ENCODE measurements at regions not wholly inside any gene's neighbourhood (a gene's known extent, or its start where the extent isn't known, plus 50 kb on each side); places are given as distances from the start of the nearest gene placed in this dataset.

DNA sequence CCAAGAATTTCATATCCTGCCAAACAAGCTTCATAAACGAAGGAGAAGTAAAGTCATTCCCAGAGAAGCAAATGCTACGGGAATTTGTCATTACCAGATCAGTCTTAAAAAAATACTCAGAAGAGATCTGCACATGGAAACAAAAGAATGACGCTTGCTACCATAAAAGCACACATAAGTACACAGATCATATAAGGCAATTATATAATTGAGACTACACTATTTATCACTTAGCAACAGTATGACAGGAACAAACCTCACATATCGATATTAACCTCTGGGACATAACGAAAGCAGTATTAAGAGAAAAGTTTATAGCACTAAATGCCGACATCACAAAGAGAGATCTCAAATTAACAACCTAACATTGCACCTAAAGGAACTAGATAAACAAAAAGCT, 67.6 kb upstream of the TMEM200A start:
- Histone ChIP-seq H3K79me2 (ENCODE audit: insufficient read depth, low read length) (no peaks in the 10 kb centered on the region), H3K4me2 (ENCODE audit: low read depth, low read length, poor library complexity, severe bottlenecking) (no peak overlapping the region), H3F3A (ENCODE audit: insufficient read depth) (no peaks in the 10 kb centered on the region), H2AFZ (ENCODE audit: low read depth, low read length, severe bottlenecking) (no peak overlapping the region), H3K27ac (ENCODE audit: low read depth, low read length) (no peak overlapping the region), H3K9me2 (replicated peaks; ENCODE audit: insufficient read depth, low read length) (no peaks in the 10 kb centered on the region), H4K20me1 (ENCODE audit: low read depth, low read length) (no peaks in the 10 kb centered on the region), H3K4me3 (ENCODE audit: insufficient read depth, low read length, poor library complexity, severe bottlenecking) (no peak overlapping the region), H3K36me3 (ENCODE audit: low read length) (no peaks in the 10 kb centered on the region), H3K9ac (ENCODE audit: low read length) (no peak overlapping the region), H3K27me3 (ENCODE audit: low read length) (no peaks in the 10 kb centered on the region), H3K9me3 (ENCODE audit: insufficient read depth, low read length) (no peaks in the 10 kb centered on the region)
- no peak for TF ChIP-seq CTCF (IDR thresholded peaks at IDR 0.05; ENCODE audit: insufficient read depth, low read length, poor library complexity, severe bottlenecking)
- TF ChIP-seq EZH2phosphoT487 (conservative IDR thresholded peaks at IDR 0.05; ENCODE audit: low read length) = no peak

- Histone ChIP-seq H3K9me2 (replicated peaks; ENCODE audit: insufficient read depth, low read length) (no peaks in the 10 kb centered on the region), H4K20me1 (ENCODE audit: low read depth, low read length) (no peaks in the 10 kb centered on the region), H3K36me3 (ENCODE audit: low read length) (no peaks in the 10 kb centered on the region), H3K27ac (ENCODE audit: low read depth, low read length) (no peak overlapping the region), H3K9ac (ENCODE audit: low read length) (no peak overlapping the region), H3K9me3 (ENCODE audit: insufficient read depth, low read length) (no peaks in the 10 kb centered on the region), H3F3A (ENCODE audit: insufficient read depth) (no peaks in the 10 kb centered on the region), H2AFZ (ENCODE audit: low read depth, low read length, severe bottlenecking) (no peak overlapping the region), H3K27me3 (ENCODE audit: low read length) (no peaks in the 10 kb centered on the region), H3K4me2 (ENCODE audit: low read depth, low read length, poor library complexity, severe bottlenecking) (no peak overlapping the region), H3K79me2 (ENCODE audit: insufficient read depth, low read length) (no peaks in the 10 kb centered on the region), H3K4me3 (ENCODE audit: insufficient read depth, low read length, poor library complexity, severe bottlenecking) (no peak overlapping the region)
- TF ChIP-seq EZH2phosphoT487 (conservative IDR thresholded peaks at IDR 0.05; ENCODE audit: low read length) (no peak), CTCF (IDR thresholded peaks at IDR 0.05; ENCODE audit: insufficient read depth, low read length, poor library complexity, severe bottlenecking) (no peak)
These were observed 69.0 kb upstream of the TMEM200A start for GRCh38 chr6:130296854-130297253.

- Histone ChIP-seq H3K36me3 (ENCODE audit: low read length) (no peaks in the 10 kb centered on the region), H3F3A (ENCODE audit: insufficient read depth) (no peaks in the 10 kb centered on the region), H3K27me3 (ENCODE audit: low read length) (no peaks in the 10 kb centered on the region), H3K4me3 (ENCODE audit: insufficient read depth, low read length, poor library complexity, severe bottlenecking) (no peak overlapping the region), H2AFZ (ENCODE audit: low read depth, low read length, severe bottlenecking) (no peak overlapping the region), H4K20me1 (ENCODE audit: low read depth, low read length) (no peaks in the 10 kb centered on the region), H3K27ac (ENCODE audit: low read depth, low read length) (no peak overlapping the region), H3K9me2 (replicated peaks; ENCODE audit: insufficient read depth, low read length) (no peaks in the 10 kb centered on the region), H3K79me2 (ENCODE audit: insufficient read depth, low read length) (no peaks in the 10 kb centered on the region), H3K4me2 (ENCODE audit: low read depth, low read length, poor library complexity, severe bottlenecking) (no peak overlapping the region), H3K9me3 (ENCODE audit: insufficient read depth, low read length) (no peaks in the 10 kb centered on the region), H3K9ac (ENCODE audit: low read length) (no peak overlapping the region)
- TF ChIP-seq EZH2phosphoT487 (conservative IDR thresholded peaks at IDR 0.05; ENCODE audit: low read length) (no peak), CTCF (IDR thresholded peaks at IDR 0.05; ENCODE audit: insufficient read depth, low read length, poor library complexity, severe bottlenecking) (peak; percentile 38)
These were observed 71.0 kb upstream of the SAMD3 start for GRCh38 chr6:130293800-130294199.

GRCh38 chr6:130288065-130288464, 65.3 kb upstream of the SAMD3 start:
- Histone ChIP-seq H3K9ac (ENCODE audit: low read length) (no peak overlapping the region), H2AFZ (ENCODE audit: low read depth, low read length, severe bottlenecking) (no peak overlapping the region), H4K20me1 (ENCODE audit: low read depth, low read length) (no peaks in the 10 kb centered on the region), H3K36me3 (ENCODE audit: low read length) (no peaks in the 10 kb centered on the region), H3K4me3 (ENCODE audit: insufficient read depth, low read length, poor library complexity, severe bottlenecking) (no peak overlapping the region), H3K27me3 (ENCODE audit: low read length) (no peaks in the 10 kb centered on the region), H3K79me2 (ENCODE audit: insufficient read depth, low read length) (no peaks in the 10 kb centered on the region), H3K9me3 (ENCODE audit: insufficient read depth, low read length) (no peaks in the 10 kb centered on the region), H3K27ac (ENCODE audit: low read depth, low read length) (no peak overlapping the region), H3K9me2 (replicated peaks; ENCODE audit: insufficient read depth, low read length) (no peaks in the 10 kb centered on the region), H3K4me2 (ENCODE audit: low read depth, low read length, poor library complexity, severe bottlenecking) (no peak overlapping the region), H3F3A (ENCODE audit: insufficient read depth) (no peaks in the 10 kb centered on the region)
- no peak for TF ChIP-seq EZH2phosphoT487 (conservative IDR thresholded peaks at IDR 0.05; ENCODE audit: low read length)
- no peak for TF ChIP-seq CTCF (IDR thresholded peaks at IDR 0.05; ENCODE audit: insufficient read depth, low read length, poor library complexity, severe bottlenecking)

Measured in SU-DHL-6 (cell line).